ENCODE measurements at regions not wholly inside any gene's neighbourhood (a gene's known extent, or its start where the extent isn't known, plus 50 kb on each side); places are given as distances from the start of the nearest gene placed in this dataset.

DNA sequence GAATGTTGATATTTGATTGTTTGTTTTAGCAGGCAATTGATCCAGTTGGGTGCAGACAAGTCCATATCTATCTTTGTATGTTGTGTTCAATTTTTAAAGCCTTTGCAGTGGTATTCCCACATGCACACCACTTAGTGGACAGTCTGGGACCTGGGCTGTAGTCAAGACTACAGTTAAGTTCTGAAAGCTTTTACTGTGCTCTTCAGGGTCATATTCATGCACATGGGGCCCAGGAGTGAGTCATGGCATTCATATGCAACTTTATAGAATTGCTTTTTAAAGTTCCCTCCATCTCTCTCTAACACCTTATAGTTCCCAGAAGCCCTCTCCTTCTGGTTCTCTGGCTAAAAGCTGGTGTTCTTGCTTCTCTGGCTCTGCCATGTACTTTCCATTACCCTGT, 228.2 kb upstream of the CCNH start:
- H3K9me3 ChIP-seq (ENCODE audit: control insufficient read depth, insufficient read depth, low read depth, low read length), result no peaks in the 10 kb centered on the region
- H3K27ac ChIP-seq (ENCODE audit: insufficient read depth, low read length), result no peak overlapping the region
- no peaks in the 10 kb centered on the region for H3K27me3 ChIP-seq (ENCODE audit: control insufficient read depth, insufficient read depth, low read length)
- TF ChIP-seq, protein P1, sequence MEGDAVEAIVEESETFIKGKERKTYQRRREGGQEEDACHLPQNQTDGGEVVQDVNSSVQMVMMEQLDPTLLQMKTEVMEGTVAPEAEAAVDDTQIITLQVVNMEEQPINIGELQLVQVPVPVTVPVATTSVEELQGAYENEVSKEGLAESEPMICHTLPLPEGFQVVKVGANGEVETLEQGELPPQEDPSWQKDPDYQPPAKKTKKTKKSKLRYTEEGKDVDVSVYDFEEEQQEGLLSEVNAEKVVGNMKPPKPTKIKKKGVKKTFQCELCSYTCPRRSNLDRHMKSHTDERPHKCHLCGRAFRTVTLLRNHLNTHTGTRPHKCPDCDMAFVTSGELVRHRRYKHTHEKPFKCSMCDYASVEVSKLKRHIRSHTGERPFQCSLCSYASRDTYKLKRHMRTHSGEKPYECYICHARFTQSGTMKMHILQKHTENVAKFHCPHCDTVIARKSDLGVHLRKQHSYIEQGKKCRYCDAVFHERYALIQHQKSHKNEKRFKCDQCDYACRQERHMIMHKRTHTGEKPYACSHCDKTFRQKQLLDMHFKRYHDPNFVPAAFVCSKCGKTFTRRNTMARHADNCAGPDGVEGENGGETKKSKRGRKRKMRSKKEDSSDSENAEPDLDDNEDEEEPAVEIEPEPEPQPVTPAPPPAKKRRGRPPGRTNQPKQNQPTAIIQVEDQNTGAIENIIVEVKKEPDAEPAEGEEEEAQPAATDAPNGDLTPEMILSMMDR (conservative IDR thresholded peaks at IDR 0.05 in 1 of 2, IDR thresholded peaks at IDR 0.05 in 1 of 2; ENCODE audit: low read depth in 1 of 2, low read length in 2 of 2), result no peak
- TF ChIP-seq EZH2 (IDR thresholded peaks at IDR 0.05; ENCODE audit: low read length, missing control alignments), result no peak
- no peak overlapping the region for H2AFZ ChIP-seq (ENCODE audit: low read length)
- DNase-seq (ENCODE audit: low read depth in 2 of 2), result peak in 1 of 2 donors; percentile 0
- H3K4me2 ChIP-seq (ENCODE audit: extremely low read depth, insufficient read depth, low read length), result no peak overlapping the region
- no peaks in the 10 kb centered on the region for H4K20me1 ChIP-seq (ENCODE audit: control insufficient read depth, extremely low read depth, insufficient read depth, low read length)
- H3K79me2 ChIP-seq (ENCODE audit: control insufficient read depth, insufficient read depth, low read length), result no peaks in the 10 kb centered on the region
- H3K9ac ChIP-seq (ENCODE audit: insufficient read depth, low read length), result no peak overlapping the region
- no peaks in the 10 kb centered on the region for H3K36me3 ChIP-seq (ENCODE audit: control insufficient read depth, insufficient read depth, low read length)
- H3K4me1 ChIP-seq (ENCODE audit: control insufficient read depth, extremely low read depth, insufficient read depth, low read length), result no peaks in the 10 kb centered on the region
- no peak overlapping the region for H3K4me3 ChIP-seq (replicated peaks in 1 of 4; ENCODE audit: control extremely low read depth in 1 of 4, insufficient read depth in 1 of 4, low read depth in 3 of 4, low read length in 4 of 4)

DNA sequence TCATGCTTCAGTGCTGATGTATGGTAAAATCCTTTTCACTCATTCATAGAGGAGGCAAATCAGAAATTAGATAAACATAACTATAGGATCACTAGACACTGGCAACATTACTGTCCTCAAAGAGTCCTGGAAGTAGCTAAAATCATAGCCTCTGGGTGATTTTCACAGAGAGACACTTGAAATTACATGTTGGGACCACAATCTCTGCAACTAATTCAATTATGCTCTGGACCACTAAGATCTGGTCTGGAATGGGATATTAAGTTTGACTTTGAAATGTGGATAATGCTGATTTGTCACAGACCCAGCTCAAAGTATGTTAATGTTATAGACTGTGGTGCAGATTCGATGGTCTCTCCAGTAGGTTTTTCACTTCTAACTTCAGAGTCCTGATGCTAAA, 214.6 kb upstream of the CCNH start:
- no peak overlapping the region for H3K4me2 ChIP-seq (ENCODE audit: extremely low read depth, insufficient read depth, low read length)
- no peak overlapping the region for H3K27ac ChIP-seq (ENCODE audit: insufficient read depth, low read length)
- H3K9me3 ChIP-seq (ENCODE audit: control insufficient read depth, insufficient read depth, low read depth, low read length), result no peaks in the 10 kb centered on the region
- H3K9ac ChIP-seq (ENCODE audit: insufficient read depth, low read length), result no peak overlapping the region
- no peak for TF ChIP-seq EZH2 (IDR thresholded peaks at IDR 0.05; ENCODE audit: low read length, missing control alignments)
- TF ChIP-seq, protein P1 (conservative IDR thresholded peaks at IDR 0.05 in 1 of 2, IDR thresholded peaks at IDR 0.05 in 1 of 2; ENCODE audit: low read depth in 1 of 2, low read length in 2 of 2), result no peak
- no peaks in the 10 kb centered on the region for H3K79me2 ChIP-seq (ENCODE audit: control insufficient read depth, insufficient read depth, low read length)
- no peak overlapping the region for H2AFZ ChIP-seq (ENCODE audit: low read length)
- H3K4me3 ChIP-seq (replicated peaks in 1 of 4; ENCODE audit: control extremely low read depth in 1 of 4, insufficient read depth in 1 of 4, low read depth in 3 of 4, low read length in 4 of 4), result no peak overlapping the region
- H3K4me1 ChIP-seq (ENCODE audit: control insufficient read depth, extremely low read depth, insufficient read depth, low read length), result no peaks in the 10 kb centered on the region
- H4K20me1 ChIP-seq (ENCODE audit: control insufficient read depth, extremely low read depth, insufficient read depth, low read length), result no peaks in the 10 kb centered on the region
- H3K36me3 ChIP-seq (ENCODE audit: control insufficient read depth, insufficient read depth, low read length), result no peaks in the 10 kb centered on the region
- H3K27me3 ChIP-seq (ENCODE audit: control insufficient read depth, insufficient read depth, low read length), result no peaks in the 10 kb centered on the region
- no peak for DNase-seq (ENCODE audit: low read depth in 2 of 2)

DNA sequence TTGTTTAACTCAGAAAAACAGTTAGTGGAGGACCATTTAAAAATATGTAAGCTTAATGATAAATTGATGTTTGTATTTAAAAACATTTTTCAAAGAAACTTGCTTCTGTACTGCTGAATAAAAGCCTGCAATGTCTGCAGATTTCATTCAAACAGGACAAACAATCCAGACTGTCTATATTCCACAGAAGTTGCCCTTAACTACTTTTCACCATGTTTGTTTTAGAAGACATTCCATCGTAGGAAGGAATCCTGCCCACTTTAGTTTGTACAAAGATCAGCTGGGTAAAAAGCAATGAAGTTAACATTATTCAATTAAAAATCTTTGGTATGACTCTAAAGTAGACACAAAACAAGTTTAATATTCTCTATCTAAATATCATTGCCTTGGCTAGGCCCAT, 195.7 kb upstream of the CCNH start:
- Histone ChIP-seq H3K36me3 (ENCODE audit: control insufficient read depth, insufficient read depth, low read length) (no peaks in the 10 kb centered on the region), H2AFZ (ENCODE audit: low read length) (no peak overlapping the region), H3K4me1 (ENCODE audit: control insufficient read depth, extremely low read depth, insufficient read depth, low read length) (no peaks in the 10 kb centered on the region), H3K9ac (ENCODE audit: insufficient read depth, low read length) (no peak overlapping the region), H3K27ac (ENCODE audit: insufficient read depth, low read length) (no peak overlapping the region), H4K20me1 (ENCODE audit: control insufficient read depth, extremely low read depth, insufficient read depth, low read length) (no peaks in the 10 kb centered on the region), H3K4me3 (replicated peaks in 1 of 4; ENCODE audit: control extremely low read depth in 1 of 4, insufficient read depth in 1 of 4, low read depth in 3 of 4, low read length in 4 of 4) (no peak overlapping the region), H3K79me2 (ENCODE audit: control insufficient read depth, insufficient read depth, low read length) (no peaks in the 10 kb centered on the region), H3K9me3 (ENCODE audit: control insufficient read depth, insufficient read depth, low read depth, low read length) (no peaks in the 10 kb centered on the region), H3K27me3 (ENCODE audit: control insufficient read depth, insufficient read depth, low read length) (no peaks in the 10 kb centered on the region), H3K4me2 (ENCODE audit: extremely low read depth, insufficient read depth, low read length) (no peak overlapping the region)
- TF ChIP-seq, protein P1 (conservative IDR thresholded peaks at IDR 0.05 in 1 of 2, IDR thresholded peaks at IDR 0.05 in 1 of 2; ENCODE audit: low read depth in 1 of 2, low read length in 2 of 2), result no peak
- TF ChIP-seq EZH2 (IDR thresholded peaks at IDR 0.05; ENCODE audit: low read length, missing control alignments), result no peak
- DNase-seq (ENCODE audit: low read depth in 2 of 2), result no peak
